Upper lobe of right lung (tissue), 1 donor: ENCODE measurements at regions not wholly inside any gene's neighbourhood (a gene's known extent, or its start where the extent isn't known, plus 50 kb on each side); places are given as distances from the start of the nearest gene placed in this dataset.

ENCODE experiments used
- ATAC-seq: fragments of 200-7000 bp; cut with Tn5 transposase; one replicate; pipeline ENCODE4 v1.9.1; 2020; ENCODE audit warnings: mild to moderate bottlenecking, moderate library complexity
- DNase-seq: peaks from one replicate; pipeline ENCODE4 v3.0.0-alpha.2; 2020
- H3K27ac ChIP-seq: fragments of 200-600 bp; one replicate; pipeline ENCODE4 v1.8.0; 2022
- H3K27me3 ChIP-seq: fragments of 200-600 bp; one replicate; pipeline ENCODE4 v1.8.0; 2022; ENCODE audit warnings: mild to moderate bottlenecking
- H3K36me3 ChIP-seq: fragments of 200-600 bp; one replicate; pipeline ENCODE4 v1.8.0; 2022
- H3K4me1 ChIP-seq: fragments of 200-600 bp; one replicate; pipeline ENCODE4 v1.8.0; 2022
- H3K4me3 ChIP-seq: fragments of 200-600 bp; one replicate; pipeline ENCODE4 v1.8.0; 2022; ENCODE audit warnings: mild to moderate bottlenecking
- H3K9me3 ChIP-seq: fragments of 200-600 bp; one replicate; pipeline ENCODE4 v1.8.0; 2022
- intact Hi-C: fragments of 100-400 bp; cut with DNase I; formaldehyde crosslinking; loops from one replicate; pipeline ENCODE4 v1.11.0; 2022
- TF ChIP-seq, protein P1 (sequence below): fragments of 200-600 bp; IDR thresholded peaks from one replicate; pipeline ENCODE4 v1.8.0; 2022; ENCODE audit warnings: antibody characterized with exemption
- donor health status: DM: no; HTN: yes; CAD: no; lungs with severe emphysema.

DNA sequence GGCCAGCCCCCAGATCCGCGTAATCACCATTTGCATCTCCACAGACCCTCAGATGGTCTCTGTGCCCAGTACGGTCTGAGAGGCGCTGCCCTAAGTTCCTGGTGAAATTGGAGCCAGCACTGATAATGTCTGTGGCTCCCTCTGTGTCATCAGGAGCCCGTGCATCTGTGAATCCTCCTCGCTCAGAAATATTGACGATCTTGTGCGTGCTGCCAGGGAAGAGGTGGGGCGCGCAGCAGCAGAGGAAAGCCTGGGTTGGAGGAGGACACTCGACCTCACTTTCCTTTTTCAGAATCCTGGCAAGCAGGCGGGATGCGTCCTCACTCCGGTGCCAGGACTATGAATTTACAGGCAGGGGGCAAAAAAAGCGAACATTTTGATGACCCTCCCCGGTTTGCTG, 686.1 kb upstream of the SALL3 start:
- Histone ChIP-seq H3K27ac (peak overlapping the region; percentile 15), H3K4me1 (peaks cover 8% of the 10 kb centered on the region), H3K27me3 (no peaks in the 10 kb centered on the region), H3K36me3 (no peaks in the 10 kb centered on the region), H3K9me3 (no peaks in the 10 kb centered on the region), H3K4me3 (peak overlapping the region; percentile 21)
- DNase-seq, result no peak
- TF ChIP-seq, protein P1, sequence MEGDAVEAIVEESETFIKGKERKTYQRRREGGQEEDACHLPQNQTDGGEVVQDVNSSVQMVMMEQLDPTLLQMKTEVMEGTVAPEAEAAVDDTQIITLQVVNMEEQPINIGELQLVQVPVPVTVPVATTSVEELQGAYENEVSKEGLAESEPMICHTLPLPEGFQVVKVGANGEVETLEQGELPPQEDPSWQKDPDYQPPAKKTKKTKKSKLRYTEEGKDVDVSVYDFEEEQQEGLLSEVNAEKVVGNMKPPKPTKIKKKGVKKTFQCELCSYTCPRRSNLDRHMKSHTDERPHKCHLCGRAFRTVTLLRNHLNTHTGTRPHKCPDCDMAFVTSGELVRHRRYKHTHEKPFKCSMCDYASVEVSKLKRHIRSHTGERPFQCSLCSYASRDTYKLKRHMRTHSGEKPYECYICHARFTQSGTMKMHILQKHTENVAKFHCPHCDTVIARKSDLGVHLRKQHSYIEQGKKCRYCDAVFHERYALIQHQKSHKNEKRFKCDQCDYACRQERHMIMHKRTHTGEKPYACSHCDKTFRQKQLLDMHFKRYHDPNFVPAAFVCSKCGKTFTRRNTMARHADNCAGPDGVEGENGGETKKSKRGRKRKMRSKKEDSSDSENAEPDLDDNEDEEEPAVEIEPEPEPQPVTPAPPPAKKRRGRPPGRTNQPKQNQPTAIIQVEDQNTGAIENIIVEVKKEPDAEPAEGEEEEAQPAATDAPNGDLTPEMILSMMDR, result no peak
- ATAC-seq, result no peak
- intact Hi-C loops, result no loop called here

- peaks cover 8% of the 10 kb centered on the region for H3K4me1 ChIP-seq
- peak overlapping the region; percentile 21 for H3K4me3 ChIP-seq
- ATAC-seq (no peak), DNase-seq (no peak)
- no peaks in the 10 kb centered on the region for H3K36me3 ChIP-seq
- intact Hi-C loops, result no loop called here
- peak overlapping the region; percentile 15 for H3K27ac ChIP-seq
- H3K9me3 ChIP-seq, result no peaks in the 10 kb centered on the region
- H3K27me3 ChIP-seq, result no peaks in the 10 kb centered on the region
- TF ChIP-seq, protein P1, result no peak
Measured at GRCh38 chr18:78293940-78294541, 685.6 kb upstream of the SALL3 start.

DNA sequence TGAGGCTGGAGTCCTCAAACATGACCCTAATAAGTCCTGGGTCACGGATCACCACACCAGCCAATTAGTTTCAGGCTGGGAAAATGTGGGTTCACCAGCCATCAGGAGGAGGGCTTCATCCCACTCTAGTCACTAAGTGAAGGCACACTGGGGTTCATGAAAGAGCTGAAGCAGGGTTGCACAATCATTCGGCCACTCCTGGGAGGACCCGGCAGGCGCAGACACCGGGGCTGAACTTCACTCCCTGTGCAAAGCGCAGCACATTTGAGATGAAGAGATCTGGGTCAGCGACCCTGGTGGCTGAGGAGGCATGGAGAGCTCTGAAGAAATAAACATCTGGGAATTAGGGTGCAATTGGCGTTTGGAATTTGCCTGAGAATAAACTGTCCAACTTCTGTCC, 684.4 kb upstream of the SALL3 start:
- TF ChIP-seq, protein P1, result no peak
- Histone ChIP-seq H3K27ac (no peak overlapping the region), H3K4me1 (peaks cover 8% of the 10 kb centered on the region), H3K4me3 (no peak overlapping the region), H3K9me3 (no peaks in the 10 kb centered on the region), H3K36me3 (no peaks in the 10 kb centered on the region), H3K27me3 (no peaks in the 10 kb centered on the region)
- DNase-seq (no peak), ATAC-seq (no peak)
- intact Hi-C loops, result no loop called here

DNA sequence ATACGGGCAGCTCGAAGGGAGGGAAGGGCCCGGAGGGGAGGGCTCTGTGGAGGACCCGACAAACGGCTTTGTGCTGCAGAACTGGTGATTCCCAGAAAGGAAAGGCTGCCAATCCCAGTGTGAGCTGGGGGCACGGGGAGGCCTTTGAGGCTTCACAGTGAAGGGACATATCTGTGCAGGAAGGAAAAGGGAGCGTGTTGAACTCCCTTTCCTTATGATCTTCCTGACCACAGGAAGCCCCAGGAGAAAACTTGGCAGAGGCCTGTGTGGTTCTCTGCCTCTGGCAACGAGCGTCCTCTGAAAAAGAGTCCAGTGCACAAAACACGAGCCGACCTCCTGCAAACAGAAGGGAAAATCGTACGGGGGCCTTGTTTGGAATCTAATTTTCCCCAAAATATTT, 683.5 kb upstream of the SALL3 start:
- Histone ChIP-seq H3K4me1 (peaks cover 8% of the 10 kb centered on the region), H3K36me3 (no peaks in the 10 kb centered on the region), H3K27ac (no peak overlapping the region), H3K4me3 (no peak overlapping the region), H3K9me3 (no peaks in the 10 kb centered on the region), H3K27me3 (no peaks in the 10 kb centered on the region)
- no peak for ATAC-seq
- TF ChIP-seq, protein P1, result no peak
- intact Hi-C loops, result no loop called here
- DNase-seq, result no peak

GRCh38 chr18:78297048-78297447, 682.6 kb upstream of the SALL3 start:
- DNase-seq, result no peak
- ATAC-seq, result no peak
- intact Hi-C loops, result no loop called here
- Histone ChIP-seq H3K4me3 (no peak overlapping the region), H3K9me3 (no peaks in the 10 kb centered on the region), H3K4me1 (peaks cover 8% of the 10 kb centered on the region), H3K36me3 (no peaks in the 10 kb centered on the region), H3K27me3 (no peaks in the 10 kb centered on the region), H3K27ac (no peak overlapping the region)
- TF ChIP-seq, protein P1, result no peak
